ENCODE measurements at regions not wholly inside any gene's neighbourhood (a gene's known extent, or its start where the extent isn't known, plus 50 kb on each side); places are given as distances from the start of the nearest gene placed in this dataset.

- TF ChIP-seq CTCF (optimal IDR thresholded peaks at IDR 0.05 in 1 of 3, IDR thresholded peaks at IDR 0.05 in 1 of 3, conservative IDR thresholded peaks at IDR 0.05 in 1 of 3; ENCODE audit: extremely low read depth in 1 of 3, insufficient read depth in 2 of 3, low read length in 3 of 3) (no peak), EZH2 (IDR thresholded peaks at IDR 0.05; ENCODE audit: low read length) (no peak)
Observed at GRCh38 chr6:51415501-51415900, 596.8 kb downstream of the TFAP2B start.

All from keratinocyte (primary cell).